Right atrium auricular region (tissue), 2 donors: ENCODE measurements at regions not wholly inside any gene's neighbourhood (a gene's known extent, or its start where the extent isn't known, plus 50 kb on each side); places are given as distances from the start of the nearest gene placed in this dataset.

ENCODE experiments used
- DNase-seq: peaks from one replicate; pipeline ENCODE4 v3.0.0-alpha.2; 2019; ENCODE audit warnings: low spot score
- H3K27ac ChIP-seq, 2 donors: fragments of 200-600 bp; sonication (generic); 1 replicate in 1 of 2; 2 replicates in 1 of 2; pipeline ENCODE4 v1.5.1; 2016 to 2019
- H3K27me3 ChIP-seq, 2 donors: fragments of 200-600 bp; sonication (generic); one replicate each; pipeline versions ENCODE4 v1.5.1 to v1.6.0; 2017 to 2019
- H3K36me3 ChIP-seq: fragments of 200-600 bp; sonication (generic); one replicate; pipeline ENCODE4 v1.5.1; 2016
- H3K4me1 ChIP-seq, 2 donors: fragments of 200-600 bp; sonication (generic); one replicate each; pipeline versions ENCODE4 v1.5.1 to v1.6.0; 2017 to 2019
- H3K4me3 ChIP-seq, 2 donors: fragments of 200-600 bp; sonication (generic); 1 replicate in 1 of 2; 2 replicates in 1 of 2; pipeline ENCODE4 v1.5.1; 2017 to 2019; ENCODE audit warnings: mild to moderate bottlenecking in 1 of 2, moderate library complexity in 1 of 2
- H3K9me3 ChIP-seq, 2 donors: fragments of 200-600 bp; sonication (generic); one replicate each; pipeline ENCODE4 v1.5.1; 2019
- TF ChIP-seq, protein P1 (sequence below), 2 donors: fragments of 200-600 bp; sonication (generic); IDR thresholded peaks; one replicate each; pipeline ENCODE4 v1.5.1; 2019; ENCODE audit warnings: antibody characterized with exemption in 2 of 2

DNA sequence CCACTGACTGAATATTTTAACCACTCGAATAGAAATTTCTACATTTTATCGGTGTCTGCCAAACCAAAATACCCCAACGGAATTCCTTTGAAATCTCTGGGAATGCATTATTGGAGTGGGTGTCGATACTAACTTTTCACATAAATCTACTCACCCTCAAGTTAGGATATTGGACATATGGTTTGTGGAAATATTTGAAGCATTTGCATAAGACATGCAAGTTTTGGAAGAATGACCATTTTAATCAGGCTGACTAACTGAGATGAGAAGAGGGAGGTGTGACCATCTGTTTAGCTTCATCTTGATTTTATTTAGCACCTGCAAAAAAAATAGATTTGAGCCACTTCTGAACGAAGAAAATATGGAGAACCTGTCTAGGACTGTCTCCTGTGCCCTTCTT is 61.2 kb downstream of the KLF6 start:
- TF ChIP-seq, protein P1, sequence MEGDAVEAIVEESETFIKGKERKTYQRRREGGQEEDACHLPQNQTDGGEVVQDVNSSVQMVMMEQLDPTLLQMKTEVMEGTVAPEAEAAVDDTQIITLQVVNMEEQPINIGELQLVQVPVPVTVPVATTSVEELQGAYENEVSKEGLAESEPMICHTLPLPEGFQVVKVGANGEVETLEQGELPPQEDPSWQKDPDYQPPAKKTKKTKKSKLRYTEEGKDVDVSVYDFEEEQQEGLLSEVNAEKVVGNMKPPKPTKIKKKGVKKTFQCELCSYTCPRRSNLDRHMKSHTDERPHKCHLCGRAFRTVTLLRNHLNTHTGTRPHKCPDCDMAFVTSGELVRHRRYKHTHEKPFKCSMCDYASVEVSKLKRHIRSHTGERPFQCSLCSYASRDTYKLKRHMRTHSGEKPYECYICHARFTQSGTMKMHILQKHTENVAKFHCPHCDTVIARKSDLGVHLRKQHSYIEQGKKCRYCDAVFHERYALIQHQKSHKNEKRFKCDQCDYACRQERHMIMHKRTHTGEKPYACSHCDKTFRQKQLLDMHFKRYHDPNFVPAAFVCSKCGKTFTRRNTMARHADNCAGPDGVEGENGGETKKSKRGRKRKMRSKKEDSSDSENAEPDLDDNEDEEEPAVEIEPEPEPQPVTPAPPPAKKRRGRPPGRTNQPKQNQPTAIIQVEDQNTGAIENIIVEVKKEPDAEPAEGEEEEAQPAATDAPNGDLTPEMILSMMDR (IDR thresholded peaks at IDR 0.05): no peak
- Histone ChIP-seq H3K4me3 (no peak overlapping the region), H3K4me1 (no peaks in the 10 kb centered on the region), H3K27me3 (no peaks in the 10 kb centered on the region), H3K27ac (no peak overlapping the region), H3K9me3 (no peaks in the 10 kb centered on the region), H3K36me3 (no peaks in the 10 kb centered on the region)
- no peak for DNase-seq

DNA sequence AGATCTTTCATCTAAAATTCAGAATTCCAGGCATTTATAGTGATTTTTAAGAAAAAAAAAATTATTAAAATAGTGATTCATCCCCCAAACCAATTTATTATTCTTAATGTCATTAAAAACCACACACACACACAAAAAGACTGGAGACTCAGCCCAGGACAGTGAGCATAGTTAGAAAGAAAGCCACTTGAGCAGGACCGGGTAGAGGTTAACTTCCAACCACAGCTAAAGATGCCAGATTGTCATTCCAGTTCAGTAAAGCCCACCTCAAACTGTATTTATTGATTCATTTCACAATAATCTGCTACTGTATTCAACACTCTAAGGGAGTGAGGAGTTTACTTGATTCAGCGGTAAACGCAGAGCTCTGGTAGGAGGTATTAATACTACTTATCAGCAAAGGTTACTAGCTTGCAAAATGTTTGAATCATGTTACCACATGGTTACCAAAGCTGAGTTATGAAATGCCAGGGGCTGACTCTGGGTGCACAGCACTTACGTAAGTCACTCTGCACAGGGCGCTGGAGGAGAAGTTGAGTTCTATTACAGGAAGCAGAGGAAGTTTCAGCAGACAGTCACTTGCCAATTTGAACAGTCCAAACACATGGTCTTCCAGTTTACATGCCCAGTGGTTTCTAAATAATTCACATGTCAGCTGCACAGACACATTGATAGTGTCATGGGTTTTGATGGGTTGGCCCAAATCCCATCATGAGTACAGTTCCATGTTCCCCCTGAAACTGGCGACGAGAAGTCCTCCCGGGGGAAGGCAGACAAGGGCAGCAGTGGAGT is 64.6 kb downstream of the KLF6 start:
- H3K9me3 ChIP-seq: no peaks in the 10 kb centered on the region
- peak overlapping the region; percentile 34 to 43 for H3K27ac ChIP-seq
- peak; percentile 82 for DNase-seq
- TF ChIP-seq, protein P1 (IDR thresholded peaks at IDR 0.05): no peak
- no peak overlapping the region for H3K4me3 ChIP-seq
- H3K27me3 ChIP-seq: no peaks in the 10 kb centered on the region
- no peaks in the 10 kb centered on the region for H3K4me1 ChIP-seq
- no peaks in the 10 kb centered on the region for H3K36me3 ChIP-seq

- DNase-seq: no peak
- Histone ChIP-seq H3K4me1 (no peaks in the 10 kb centered on the region), H3K27ac (no peak overlapping the region), H3K27me3 (no peaks in the 10 kb centered on the region), H3K4me3 (no peak overlapping the region), H3K9me3 (no peaks in the 10 kb centered on the region), H3K36me3 (no peaks in the 10 kb centered on the region)
- TF ChIP-seq, protein P1 (IDR thresholded peaks at IDR 0.05): no peak
Measured at GRCh38 chr10:3719024-3719843, 65.8 kb downstream of the KLF6 start.

DNA sequence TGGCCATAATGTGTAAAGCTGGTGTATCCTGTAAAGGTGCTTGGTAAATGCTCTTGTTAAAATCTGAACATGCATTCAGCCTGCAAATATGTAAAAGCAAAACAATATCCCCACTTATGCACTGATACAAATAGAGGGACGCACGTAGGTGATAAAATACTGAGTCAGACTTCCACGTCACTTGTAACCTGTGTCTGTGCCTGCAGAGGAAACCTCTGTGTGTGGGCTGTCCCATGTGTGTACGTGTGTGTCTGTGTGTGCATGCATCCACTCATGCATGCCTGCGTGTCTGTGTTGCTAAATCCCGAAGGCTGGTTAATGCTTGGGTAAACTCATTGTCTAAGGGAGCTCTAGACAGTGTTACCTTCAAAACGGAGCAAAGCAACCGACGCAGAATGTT is 68.9 kb downstream of the KLF6 start:
- Histone ChIP-seq H3K36me3 (no peaks in the 10 kb centered on the region), H3K4me3 (no peak overlapping the region), H3K27me3 (no peaks in the 10 kb centered on the region), H3K9me3 (peaks cover 0 to 7% of the 10 kb centered on the region in 2 donors), H3K27ac (no peak overlapping the region), H3K4me1 (no peaks in the 10 kb centered on the region)
- DNase-seq: no peak
- TF ChIP-seq, protein P1 (IDR thresholded peaks at IDR 0.05): no peak

- H3K27ac ChIP-seq: no peak overlapping the region
- H3K36me3 ChIP-seq: no peaks in the 10 kb centered on the region
- no peaks in the 10 kb centered on the region for H3K27me3 ChIP-seq
- peaks cover 0 to 8% of the 10 kb centered on the region in 2 donors for H3K9me3 ChIP-seq
- no peaks in the 10 kb centered on the region for H3K4me1 ChIP-seq
- no peak overlapping the region for H3K4me3 ChIP-seq
- no peak for DNase-seq
- TF ChIP-seq, protein P1 (IDR thresholded peaks at IDR 0.05): no peak
Measured at GRCh38 chr10:3714967-3715366, 70.0 kb downstream of the KLF6 start.
